ENCODE measurements at regions not wholly inside any gene's neighbourhood (a gene's known extent, or its start where the extent isn't known, plus 50 kb on each side); places are given as distances from the start of the nearest gene placed in this dataset.

- DNase-seq (ENCODE audit: low read depth): no peak
- TF ChIP-seq CTCF (conservative IDR thresholded peaks at IDR 0.05; ENCODE audit: low read depth, low read length): no peak
- H3K4me3 ChIP-seq (ENCODE audit: low read depth, low read length): no peak overlapping the region
These were observed 338.1 kb upstream of the RAB6C start for GRCh38 chr2:129641371-129641770.

- no peak for DNase-seq (ENCODE audit: low read depth)
- no peak for TF ChIP-seq CTCF (conservative IDR thresholded peaks at IDR 0.05; ENCODE audit: low read depth, low read length)
- H3K4me3 ChIP-seq (ENCODE audit: low read depth, low read length): no peak overlapping the region
These were observed 336.9 kb upstream of the RAB6C start for GRCh38 chr2:129642526-129643043.

GRCh38 chr2:129645335-129645734 lies 334.1 kb upstream of the RAB6C start:
- TF ChIP-seq CTCF (conservative IDR thresholded peaks at IDR 0.05; ENCODE audit: low read depth, low read length): no peak
- no peak overlapping the region for H3K4me3 ChIP-seq (ENCODE audit: low read depth, low read length)
- DNase-seq (ENCODE audit: low read depth): no peak

- TF ChIP-seq CTCF (conservative IDR thresholded peaks at IDR 0.05; ENCODE audit: low read depth, low read length): no peak
- DNase-seq (ENCODE audit: low read depth): no peak
- no peak overlapping the region for H3K4me3 ChIP-seq (ENCODE audit: low read depth, low read length)
These were observed 333.4 kb upstream of the RAB6C start for GRCh38 chr2:129646107-129646506.

GRCh38 chr2:129653246-129653645 lies 326.2 kb upstream of the RAB6C start:
- DNase-seq (ENCODE audit: low read depth): no peak
- TF ChIP-seq CTCF (conservative IDR thresholded peaks at IDR 0.05; ENCODE audit: low read depth, low read length): no peak
- H3K4me3 ChIP-seq (ENCODE audit: low read depth, low read length): no peak overlapping the region

GRCh38 chr2:129654331-129654730 lies 325.1 kb upstream of the RAB6C start:
- no peak overlapping the region for H3K4me3 ChIP-seq (ENCODE audit: low read depth, low read length)
- no peak for TF ChIP-seq CTCF (conservative IDR thresholded peaks at IDR 0.05; ENCODE audit: low read depth, low read length)
- DNase-seq (ENCODE audit: low read depth): no peak

- H3K4me3 ChIP-seq (ENCODE audit: low read depth, low read length): no peak overlapping the region
- no peak for TF ChIP-seq CTCF (conservative IDR thresholded peaks at IDR 0.05; ENCODE audit: low read depth, low read length)
- DNase-seq (ENCODE audit: low read depth): no peak
These were observed 323.3 kb upstream of the RAB6C start for GRCh38 chr2:129656081-129656598.
